Motor neuron (in vitro differentiated cells): ENCODE measurements at regions not wholly inside any gene's neighbourhood (a gene's known extent, or its start where the extent isn't known, plus 50 kb on each side); places are given as distances from the start of the nearest gene placed in this dataset.

Source experiments
- ATAC-seq, 8 experiments: fragments of 200-7000 bp; cut with Tn5 transposase; replicated peaks in 6 of 8; 2 replicates each; pipeline ENCODE4 v1.8.0; 2021; ENCODE audit warnings: mild to moderate bottlenecking in 8 of 8, moderate library complexity in 8 of 8
- H3K27ac ChIP-seq, 2 donors: fragments of 250-450 bp; sonication (Bioruptor Pico); 2 replicates each; pipeline ENCODE4 v1.9.0; 2021; ENCODE audit warnings: antibody characterized with exemption in 2 of 2, mild to moderate bottlenecking in 2 of 2, moderate library complexity in 1 of 2
- H3K4me1 ChIP-seq, 2 donors: fragments of 250-450 bp; sonication (Bioruptor Pico); replicated peaks in 1 of 2; 2 replicates each; pipeline ENCODE4 v1.6.1; 2021; ENCODE audit warnings: antibody characterized with exemption in 2 of 2, mild to moderate bottlenecking in 2 of 2, moderate library complexity in 1 of 2
- H3K4me3 ChIP-seq, 5 donors: fragments of 250-450 bp; sonication (Bioruptor Pico); 2 replicates each; pipeline ENCODE4 v1.9.0; 2021; ENCODE audit warnings: antibody characterized with exemption in 5 of 5, mild to moderate bottlenecking in 5 of 5, moderate library complexity in 4 of 5
- WGBS, 10 experiments: fragments of 450-650 bp; shearing (Covaris generic); methylation state at CpG; one replicate each; pipeline ENCODE4 v1.0.0; 2022; 5-methylcytosine and 5-hydroxymethylcytosine counted together
- in situ Hi-C, 9 experiments: fragments of 400-800 bp; cut with MboI; loops; one replicate each; pipeline ENCODE4 v1.15.0; 2021; ENCODE audit warnings: low sequenced_read_pairs in 9 of 9, low pct_unique_long_range_greater_than_20kb in 2 of 9; ENCODE audit not compliant: unreplicated experiment in 9 of 9

DNA sequence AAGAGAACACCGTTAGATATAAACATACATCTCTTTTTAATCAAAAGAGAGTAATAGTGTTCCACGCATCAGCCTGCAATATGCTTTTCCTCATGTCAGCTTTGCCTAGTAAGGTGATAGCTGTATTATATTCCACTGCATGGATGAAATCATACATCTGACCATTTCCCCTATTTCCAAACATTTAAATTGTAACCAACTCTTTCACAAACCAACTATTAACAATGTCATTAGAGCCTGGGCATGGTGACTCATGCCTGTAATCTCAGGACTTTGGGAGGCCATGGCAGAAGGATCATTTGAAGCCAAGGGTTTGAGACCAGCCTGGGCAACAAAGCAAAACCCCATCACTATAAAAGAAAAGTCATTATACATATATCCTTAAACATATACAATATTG lies 284.8 kb downstream of the BCL11A start:
- H3K27ac ChIP-seq, result no peak overlapping the region
- in situ Hi-C loops, result no loop called here
- no peak for ATAC-seq
- WGBS, 10 experiments, result 36 to 100% (median 78%) methylated on average over 1 to 2 of the region's 2 CpGs; no CpG with 5 or more reads in 2 of the 10 experiments
- no peaks in the 10 kb centered on the region for H3K4me1 ChIP-seq
- H3K4me3 ChIP-seq, result no peak overlapping the region

DNA sequence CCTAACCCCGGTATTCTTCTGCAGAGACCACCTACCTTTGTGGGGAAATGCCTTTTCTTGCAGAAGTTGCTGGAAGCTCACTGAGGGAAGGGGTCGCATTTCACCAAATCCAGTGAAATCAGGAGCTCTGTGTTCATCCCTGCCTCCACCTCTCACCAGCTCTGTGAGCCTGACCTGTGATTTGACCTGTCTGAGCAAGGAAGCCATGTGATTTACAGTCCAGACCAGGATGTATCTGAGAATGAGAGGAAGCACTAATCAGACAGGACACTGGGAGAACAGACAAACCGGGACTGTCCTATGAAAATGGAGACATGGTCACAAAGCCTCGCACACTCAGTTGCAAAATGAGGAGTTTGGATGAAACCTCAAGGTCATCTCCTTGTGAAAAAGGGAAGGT lies 285.4 kb downstream of the BCL11A start:
- 20 to 94% (median 82%) methylated on average over 1 to 3 of the region's 4 CpGs; no CpG with 5 or more reads in 2 of the 10 experiments for WGBS, 10 experiments
- no peak overlapping the region for H3K27ac ChIP-seq
- H3K4me3 ChIP-seq, result no peak overlapping the region
- ATAC-seq, result no peak
- H3K4me1 ChIP-seq, result no peaks in the 10 kb centered on the region
- in situ Hi-C loops, result no loop called here

DNA sequence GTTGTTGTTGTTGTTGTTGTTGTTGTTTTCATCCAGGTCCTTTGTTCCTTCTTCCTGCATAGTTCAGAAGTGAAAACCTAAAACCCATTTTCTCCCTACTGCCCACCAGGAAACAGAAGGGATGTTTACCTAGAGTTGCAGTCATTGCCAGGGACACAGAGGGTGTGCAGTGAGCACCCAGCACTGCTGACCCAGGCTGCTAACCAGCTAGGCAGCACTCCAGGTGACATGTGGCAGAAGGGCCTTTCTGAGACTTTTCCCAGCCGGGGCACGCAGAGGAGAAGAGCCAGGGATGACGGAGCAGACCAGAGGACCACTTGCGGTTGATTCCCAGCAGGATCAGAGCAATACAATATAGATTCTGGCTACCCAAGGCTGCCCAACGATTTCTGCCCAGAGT lies 286.3 kb downstream of the BCL11A start:
- Histone ChIP-seq H3K4me1 (no peaks in the 10 kb centered on the region), H3K27ac (no peak overlapping the region), H3K4me3 (no peak overlapping the region)
- no peak for ATAC-seq
- in situ Hi-C loops, result no loop called here
- 78 to 100% (median 93%) methylated on average over 1 to 3 of the region's 5 CpGs; no CpG with 5 or more reads in 6 of the 10 experiments for WGBS, 10 experiments

DNA sequence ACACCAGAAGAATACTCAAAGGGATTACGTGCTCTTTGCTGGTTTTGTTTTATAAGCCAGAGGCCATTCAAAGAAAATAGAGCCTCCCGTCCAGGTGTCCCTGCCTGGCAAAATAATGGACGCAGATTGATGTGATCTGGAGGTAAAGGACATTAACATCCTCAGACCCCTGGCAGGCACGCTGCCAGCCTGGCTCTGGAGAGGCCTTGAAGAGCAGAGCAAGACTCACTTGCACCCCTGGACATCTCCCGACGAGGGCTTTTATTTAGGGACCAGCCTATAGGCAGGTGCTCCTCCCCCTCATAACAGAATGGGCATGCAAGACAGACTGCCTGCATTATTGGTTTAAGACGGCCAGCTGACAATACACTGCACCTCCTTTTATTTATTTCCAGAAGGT lies 291.3 kb downstream of the BCL11A start:
- ATAC-seq, result no peak
- Histone ChIP-seq H3K4me3 (no peak overlapping the region), H3K4me1 (no peaks in the 10 kb centered on the region), H3K27ac (no peak overlapping the region)
- 15 to 92% (median 59%) methylated on average over 1 to 6 of the region's 7 CpGs; no CpG with 5 or more reads in 3 of the 10 experiments for WGBS, 10 experiments
- in situ Hi-C loops, result no loop called here

DNA sequence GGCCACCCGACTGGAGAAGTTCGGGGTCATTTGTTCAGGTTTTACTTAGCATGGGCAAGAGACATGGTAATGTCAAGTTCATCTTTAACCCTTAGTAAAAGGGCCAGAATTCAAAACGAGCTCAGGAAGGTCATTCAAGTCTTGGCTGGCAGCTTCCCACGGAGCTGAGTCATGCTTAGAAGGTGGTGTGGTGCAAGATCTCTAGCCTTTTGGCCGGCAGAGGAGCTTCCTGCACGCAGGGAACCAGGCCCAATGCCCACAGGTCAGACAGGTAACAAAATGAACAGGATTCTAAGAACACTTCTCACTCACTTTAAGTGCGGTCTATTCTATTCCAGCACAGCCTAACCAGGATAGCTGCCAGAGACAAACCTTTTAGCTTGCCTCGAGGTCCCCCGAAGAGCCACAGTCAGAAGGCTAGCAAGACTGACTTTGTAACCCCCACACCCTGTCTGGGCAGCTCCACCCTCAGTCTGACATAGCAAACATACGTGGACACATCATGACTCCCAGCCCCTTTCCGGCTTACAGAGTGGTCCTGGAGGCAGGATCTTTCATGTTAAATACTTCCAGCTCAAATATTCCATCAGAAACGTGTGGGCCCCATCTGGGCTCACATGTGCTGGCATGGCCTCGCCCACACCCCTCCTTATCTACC lies 292.7 kb downstream of the BCL11A start:
- peak in 2 of 8 experiments; percentile 19 to 72 for ATAC-seq
- Histone ChIP-seq H3K4me1 (no peaks in the 10 kb centered on the region), H3K27ac (no peak overlapping the region), H3K4me3 (no peak overlapping the region)
- in situ Hi-C loops, result no loop called here
- 0 to 95% (median 57%) methylated on average over 1 to 8 of the region's 13 CpGs; no CpG with 5 or more reads in 2 of the 10 experiments for WGBS, 10 experiments

DNA sequence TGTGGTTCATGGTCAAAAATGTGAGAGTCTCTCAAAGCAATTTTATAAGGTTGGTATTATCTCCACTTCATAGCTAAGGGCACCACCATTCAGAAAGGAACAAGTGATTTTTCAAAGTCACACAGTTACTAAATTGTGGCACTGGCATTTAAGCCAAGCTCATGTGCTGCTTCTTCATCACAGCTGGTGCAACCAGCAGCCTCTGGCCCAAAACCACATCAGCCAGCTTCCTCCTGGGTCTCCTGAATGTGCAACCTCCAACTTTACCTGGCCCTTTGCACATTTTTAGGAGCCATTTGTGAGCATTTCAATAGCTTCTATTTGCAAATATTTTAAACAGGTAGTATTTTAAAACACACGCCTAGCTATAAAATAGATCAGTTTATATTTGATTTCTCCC lies 293.7 kb downstream of the BCL11A start:
- no peak overlapping the region for H3K4me3 ChIP-seq
- WGBS, 10 experiments, result 80 to 100% (median 100%) methylated on average over 1 of the region's 1 CpG; no CpG with 5 or more reads in 5 of the 10 experiments
- no peak for ATAC-seq
- no peak overlapping the region for H3K27ac ChIP-seq
- no peaks in the 10 kb centered on the region for H3K4me1 ChIP-seq
- in situ Hi-C loops, result no loop called here

DNA sequence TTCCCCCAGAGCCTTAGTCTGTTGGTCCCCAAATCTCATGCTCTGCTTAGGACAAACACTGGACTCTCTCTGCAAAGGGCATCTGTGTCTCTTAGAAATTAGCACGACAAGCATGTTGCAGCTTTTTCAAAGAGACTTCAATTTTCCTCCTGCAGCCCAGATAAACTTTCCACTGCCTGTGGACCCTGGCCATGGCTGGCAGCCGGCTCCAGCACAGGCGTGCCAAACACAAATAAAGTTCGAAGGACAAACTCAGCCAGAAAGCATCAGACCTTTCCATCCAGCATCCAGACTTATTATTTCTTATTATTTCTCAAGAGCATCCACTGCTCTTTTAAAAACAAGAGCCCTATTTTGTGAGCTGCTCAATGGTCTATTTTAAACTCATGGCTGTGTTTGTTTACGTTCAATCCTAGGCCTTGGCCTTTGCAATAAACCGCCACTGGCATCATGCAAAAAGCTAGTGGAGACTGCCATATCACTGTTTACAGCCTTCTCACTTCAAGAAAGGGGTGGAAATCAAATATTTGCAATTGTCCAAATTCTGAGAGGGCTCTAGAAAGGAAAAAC lies 300.8 kb downstream of the BCL11A start:
- WGBS, 10 experiments, result 20 to 100% (median 61%) methylated on average over 1 to 5 of the region's 6 CpGs; no CpG with 5 or more reads in 1 of the 10 experiments
- in situ Hi-C loops, result no loop called here
- Histone ChIP-seq H3K4me1 (no peaks in the 10 kb centered on the region), H3K4me3 (no peak overlapping the region), H3K27ac (no peak overlapping the region)
- no peak for ATAC-seq

DNA sequence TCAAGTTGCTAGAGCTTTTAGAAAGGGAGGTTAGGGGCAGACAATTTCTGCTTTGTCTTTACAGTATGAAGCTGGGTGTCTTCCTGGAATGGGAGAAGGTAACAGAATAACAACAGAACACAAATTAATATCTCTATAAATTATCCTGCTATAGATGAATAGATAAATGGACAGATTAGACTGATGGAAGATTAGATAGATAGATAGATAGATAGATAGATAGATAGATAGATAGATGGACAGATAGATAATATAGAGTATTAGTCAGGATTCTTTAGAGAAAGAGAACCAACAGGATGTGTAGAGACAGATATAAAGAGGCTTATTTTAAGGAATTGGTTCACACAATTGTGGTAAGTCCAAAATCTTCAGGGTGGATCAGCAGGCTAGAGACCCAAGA lies 302.2 kb downstream of the BCL11A start:
- Histone ChIP-seq H3K27ac (no peak overlapping the region), H3K4me1 (no peaks in the 10 kb centered on the region), H3K4me3 (no peak overlapping the region)
- no peak for ATAC-seq
- in situ Hi-C loops, result no loop called here

DNA sequence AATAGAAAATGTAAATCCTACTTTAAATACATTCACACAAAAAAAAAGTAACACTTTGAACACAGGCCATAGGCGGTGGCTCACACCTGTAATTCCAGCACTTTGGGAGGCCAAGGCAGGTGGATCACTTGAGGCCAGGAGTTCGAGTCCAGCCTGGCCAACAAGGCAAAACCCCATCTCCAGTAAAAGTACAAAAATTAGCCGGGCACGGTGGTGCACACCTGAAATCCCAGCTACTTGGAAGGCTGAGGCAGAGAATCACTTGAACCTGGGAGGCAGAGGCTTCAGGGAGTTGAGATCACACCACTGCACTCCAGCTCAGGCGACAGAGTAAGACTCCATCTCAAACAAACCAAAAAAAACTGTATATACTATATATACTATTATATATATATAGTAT lies 303.6 kb downstream of the BCL11A start:
- no peak for ATAC-seq
- in situ Hi-C loops, result no loop called here
- Histone ChIP-seq H3K4me3 (no peak overlapping the region), H3K27ac (no peak overlapping the region), H3K4me1 (no peaks in the 10 kb centered on the region)
- 40 to 87% (median 59%) methylated on average over 1 to 5 of the region's 5 CpGs; no CpG with 5 or more reads in 4 of the 10 experiments for WGBS, 10 experiments

DNA sequence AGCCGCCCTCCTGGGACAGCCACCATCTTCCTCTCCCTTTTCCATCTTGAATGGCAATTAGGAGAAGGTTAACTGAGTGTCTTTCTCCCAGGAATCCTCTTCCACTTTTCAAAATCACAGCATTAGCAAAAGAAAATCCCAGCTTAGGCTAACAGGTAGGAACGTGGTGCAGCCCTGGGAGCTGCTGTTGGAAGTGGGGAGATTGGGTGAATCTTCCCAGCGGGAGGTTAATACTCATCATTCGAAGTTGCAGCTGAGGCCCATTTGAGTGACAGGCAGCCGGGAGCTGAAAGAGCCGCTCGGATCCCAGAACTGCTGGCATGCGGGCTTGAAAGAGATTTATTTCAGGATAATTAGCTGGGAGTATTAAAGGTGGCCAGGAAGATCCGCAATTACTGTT lies 306.0 kb downstream of the BCL11A start:
- WGBS, 10 experiments, result 28 to 64% (median 50%) methylated on average over 2 to 8 of the region's 9 CpGs; no CpG with 5 or more reads in 1 of the 10 experiments
- Histone ChIP-seq H3K27ac (no peak overlapping the region), H3K4me3 (no peak overlapping the region), H3K4me1 (no peaks in the 10 kb centered on the region)
- peak in 3 of 8 experiments; percentile 33 to 48 (median 46) for ATAC-seq
- in situ Hi-C loops, result no loop called here

DNA sequence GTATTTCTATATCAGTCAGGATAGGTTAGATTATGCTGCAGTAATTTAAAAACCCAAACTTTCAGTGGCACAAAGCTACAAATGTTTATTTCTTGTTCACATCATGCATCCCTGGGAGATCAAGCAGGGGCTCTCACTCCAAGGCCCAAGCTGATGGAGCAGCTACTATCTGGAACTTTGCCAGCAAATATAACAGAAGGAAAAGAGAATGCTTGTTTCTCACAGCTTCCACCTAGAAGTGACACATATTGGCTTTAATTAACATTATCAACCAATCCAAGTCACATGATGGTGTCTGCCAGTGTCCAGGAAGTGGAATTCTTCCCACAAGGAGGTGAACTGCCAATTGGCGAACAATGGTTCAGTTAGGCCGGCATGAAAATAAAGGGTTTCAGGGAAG lies 306.9 kb downstream of the BCL11A start:
- in situ Hi-C loops, result no loop called here
- Histone ChIP-seq H3K4me3 (no peak overlapping the region), H3K4me1 (no peaks in the 10 kb centered on the region), H3K27ac (no peak overlapping the region)
- no peak for ATAC-seq
- WGBS, 10 experiments, result 60 to 100% (median 94%) methylated on average over 1 to 2 of the region's 2 CpGs; no CpG with 5 or more reads in 4 of the 10 experiments

DNA sequence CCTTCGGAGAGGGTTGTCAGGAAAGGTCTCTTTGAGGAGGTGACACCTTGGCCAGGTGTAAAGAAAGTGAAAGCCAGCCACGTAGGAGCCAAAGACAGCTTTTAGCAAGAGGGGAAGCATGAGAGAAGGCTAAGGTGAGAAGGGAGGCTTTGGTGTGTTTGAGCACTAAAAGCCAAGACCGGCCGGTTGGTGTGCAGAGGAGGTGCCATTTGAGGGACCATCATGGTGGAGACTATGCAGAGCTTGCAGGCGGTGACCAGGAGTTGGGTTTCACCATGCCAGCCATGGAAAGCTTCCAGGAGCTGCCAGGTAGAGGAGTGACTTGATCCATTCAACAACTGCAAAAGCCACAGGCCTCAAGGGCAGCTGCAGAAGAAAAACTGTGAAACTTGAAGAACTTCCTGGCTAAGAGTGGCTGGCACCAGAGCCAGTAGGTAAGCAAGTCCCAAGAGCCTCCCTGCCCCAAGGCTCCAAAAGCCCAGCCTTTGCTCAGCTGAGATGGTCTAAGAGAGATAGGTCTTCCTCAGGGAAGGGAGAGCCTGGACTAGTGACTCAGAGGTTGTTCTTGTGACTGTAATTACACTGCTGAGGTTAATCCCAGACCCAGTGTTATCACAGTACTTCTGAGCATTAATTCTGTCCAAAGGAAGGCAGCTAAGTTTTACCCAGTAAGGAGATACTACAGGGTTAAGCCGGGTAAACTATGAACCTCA lies 319.0 kb downstream of the BCL11A start:
- no peak overlapping the region for H3K4me3 ChIP-seq
- H3K27ac ChIP-seq, result no peak overlapping the region
- no peaks in the 10 kb centered on the region for H3K4me1 ChIP-seq
- ATAC-seq, result peak in 1 of 8 experiments; percentile 23
- WGBS, 10 experiments, result 33 to 100% (median 86%) methylated on average over 1 to 6 of the region's 6 CpGs; no CpG with 5 or more reads in 1 of the 10 experiments
- in situ Hi-C loops, result no loop called here

DNA sequence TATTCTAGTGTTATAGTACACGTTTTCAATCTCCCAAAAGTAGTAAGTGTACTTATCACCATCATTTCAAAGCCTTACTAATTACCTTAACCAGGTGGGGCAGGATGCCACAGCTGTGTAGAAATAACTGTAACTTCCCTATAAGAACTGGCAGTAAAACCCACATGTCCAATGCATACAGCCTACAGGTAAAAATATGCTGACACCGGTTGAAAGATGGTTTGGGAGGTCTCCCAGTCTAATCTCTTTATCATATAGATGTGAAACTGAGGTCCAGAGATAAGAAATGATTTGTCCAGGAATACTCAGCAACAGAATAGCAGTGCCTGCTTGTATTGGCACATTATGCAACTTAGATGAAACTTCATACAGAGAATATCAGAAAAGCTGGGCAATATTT lies 322.9 kb downstream of the BCL11A start:
- no peak for ATAC-seq
- Histone ChIP-seq H3K27ac (no peak overlapping the region), H3K4me1 (no peaks in the 10 kb centered on the region), H3K4me3 (no peak overlapping the region)
- in situ Hi-C loops, result no loop called here
- WGBS, 10 experiments, result 0 to 100% (median 61%) methylated on average over 1 to 2 of the region's 2 CpGs; no CpG with 5 or more reads in 1 of the 10 experiments
